ENCODE measurements at regions not wholly inside any gene's neighbourhood (a gene's known extent, or its start where the extent isn't known, plus 50 kb on each side); places are given as distances from the start of the nearest gene placed in this dataset.
A peak's percentile ranks its signal among the peaks of the same experiment; 100 is the strongest.

DNA sequence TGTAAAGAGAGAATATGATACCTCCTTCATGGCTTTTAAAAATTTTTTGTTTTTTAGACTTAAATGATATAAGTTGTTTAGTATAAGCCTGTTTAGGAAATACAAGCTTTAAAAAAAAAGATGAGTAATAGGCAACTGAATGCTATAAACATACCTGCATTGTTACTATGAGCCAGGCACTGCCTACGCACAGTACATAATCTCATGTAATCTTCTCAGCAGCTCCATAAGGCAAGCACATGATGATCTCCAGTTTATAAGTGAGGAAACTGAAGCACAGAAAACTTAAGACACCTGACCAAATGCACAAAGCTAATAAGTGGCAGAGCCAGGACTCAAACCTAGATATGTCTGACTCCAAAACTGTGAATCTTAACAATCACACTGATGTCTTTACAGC lies 156.3 kb upstream of the SLC1A4 start:
- no peak overlapping the region for H3K4me3 ChIP-seq (ENCODE audit: low read length)
- no peak for DNase-seq (ENCODE audit: low read depth)
- no peak for TF ChIP-seq CTCF (conservative IDR thresholded peaks at IDR 0.05; ENCODE audit: low read length)

DNA sequence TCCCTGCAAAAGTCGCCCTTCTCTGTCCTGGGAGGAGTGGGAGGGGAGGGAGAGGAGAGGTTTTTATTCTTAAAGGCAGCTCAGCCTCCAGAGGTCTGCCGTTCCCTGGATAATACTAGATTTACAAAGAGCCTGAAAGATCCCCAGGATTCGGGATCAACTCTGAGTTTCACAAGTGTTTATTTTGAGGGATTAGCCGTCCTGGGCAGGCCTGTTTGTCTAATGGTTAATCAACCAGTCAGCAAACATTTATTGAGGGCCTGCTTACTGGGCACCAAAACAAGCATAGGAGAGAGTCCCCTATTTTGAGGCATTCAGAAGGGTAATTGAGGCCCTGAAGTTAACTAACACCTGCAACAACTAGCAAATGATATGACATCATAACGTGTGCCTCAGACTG lies 152.6 kb upstream of the SLC1A4 start:
- TF ChIP-seq CTCF (conservative IDR thresholded peaks at IDR 0.05; ENCODE audit: low read length): no peak
- DNase-seq (ENCODE audit: low read depth): no peak
- no peak overlapping the region for H3K4me3 ChIP-seq (ENCODE audit: low read length)

- TF ChIP-seq CTCF (conservative IDR thresholded peaks at IDR 0.05; ENCODE audit: low read length): no peak
- DNase-seq (ENCODE audit: low read depth): peak; percentile 63
- H3K4me3 ChIP-seq (ENCODE audit: low read length): no peak overlapping the region
Measured at GRCh38 chr2:64837116-64837731, 152.0 kb upstream of the SLC1A4 start.

DNA sequence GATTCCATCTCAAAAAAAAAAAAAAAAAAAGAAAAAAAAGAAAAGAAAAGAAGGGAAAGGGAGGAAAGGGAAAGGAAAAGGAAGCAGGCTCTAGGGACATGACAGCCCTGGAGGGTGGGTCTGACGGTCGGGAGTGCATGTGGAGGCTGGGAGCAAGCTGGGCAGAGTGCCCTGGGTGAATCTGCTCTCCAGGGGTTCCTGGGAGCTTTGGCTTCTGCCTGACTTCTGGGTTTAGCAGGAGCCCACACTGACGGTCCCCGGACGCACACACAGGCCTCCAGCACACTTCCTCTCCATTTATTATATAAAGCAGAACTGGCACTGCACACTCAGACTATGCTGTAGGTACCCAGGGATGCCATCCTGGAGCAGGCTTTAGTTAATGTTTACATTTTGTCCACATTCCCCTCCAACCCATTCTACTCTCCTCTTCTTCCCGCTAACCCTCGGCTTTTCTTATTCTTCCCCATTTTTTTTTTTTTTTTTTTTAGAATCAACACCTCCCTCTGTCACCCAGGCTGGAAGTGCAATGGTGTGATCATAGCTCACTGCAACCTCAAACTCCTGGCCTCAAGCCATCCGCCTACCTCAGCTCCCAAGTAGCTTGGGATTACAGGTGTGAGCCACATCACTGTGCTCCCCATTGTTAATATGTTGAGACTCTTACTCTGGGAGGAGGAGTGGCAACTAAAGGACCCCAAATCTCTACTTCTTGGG lies 151.1 kb upstream of the SLC1A4 start:
- no peak overlapping the region for H3K4me3 ChIP-seq (ENCODE audit: low read length)
- TF ChIP-seq CTCF (conservative IDR thresholded peaks at IDR 0.05; ENCODE audit: low read length): no peak
- peak; percentile 56 for DNase-seq (ENCODE audit: low read depth)

- peak; percentile 96 for DNase-seq (ENCODE audit: low read depth)
Measured at GRCh38 chr2:64838817-64839216, 150.4 kb upstream of the SLC1A4 start.

DNA sequence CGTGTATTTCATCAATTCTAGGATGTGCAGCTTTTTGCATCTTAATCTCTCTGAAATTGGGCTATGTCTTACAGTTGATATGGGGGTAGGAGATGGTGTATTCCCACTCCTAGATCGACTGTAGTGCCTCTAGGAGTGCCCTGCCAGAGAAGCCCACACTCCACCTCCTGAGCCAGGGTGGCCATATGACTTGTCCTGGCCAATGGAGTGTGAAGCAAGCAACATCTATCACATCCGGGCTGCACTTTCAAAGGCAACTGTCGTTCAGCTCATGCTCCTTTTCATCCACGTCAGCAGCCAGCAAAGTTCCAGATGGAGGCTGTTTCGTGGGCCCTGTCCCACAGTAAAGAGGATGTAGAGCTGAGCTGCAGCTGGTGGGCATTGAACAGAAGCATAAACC lies 149.4 kb upstream of the SLC1A4 start:
- DNase-seq (ENCODE audit: low read depth): peak; percentile 58
- TF ChIP-seq CTCF (conservative IDR thresholded peaks at IDR 0.05; ENCODE audit: low read length): no peak
- H3K4me3 ChIP-seq (ENCODE audit: low read length): no peak overlapping the region

More at GRCh38 chr2:64838817-64839216, 150.4 kb upstream of the SLC1A4 start:
- no peak for TF ChIP-seq CTCF (conservative IDR thresholded peaks at IDR 0.05; ENCODE audit: low read length)
- no peak overlapping the region for H3K4me3 ChIP-seq (ENCODE audit: low read length)

DNA sequence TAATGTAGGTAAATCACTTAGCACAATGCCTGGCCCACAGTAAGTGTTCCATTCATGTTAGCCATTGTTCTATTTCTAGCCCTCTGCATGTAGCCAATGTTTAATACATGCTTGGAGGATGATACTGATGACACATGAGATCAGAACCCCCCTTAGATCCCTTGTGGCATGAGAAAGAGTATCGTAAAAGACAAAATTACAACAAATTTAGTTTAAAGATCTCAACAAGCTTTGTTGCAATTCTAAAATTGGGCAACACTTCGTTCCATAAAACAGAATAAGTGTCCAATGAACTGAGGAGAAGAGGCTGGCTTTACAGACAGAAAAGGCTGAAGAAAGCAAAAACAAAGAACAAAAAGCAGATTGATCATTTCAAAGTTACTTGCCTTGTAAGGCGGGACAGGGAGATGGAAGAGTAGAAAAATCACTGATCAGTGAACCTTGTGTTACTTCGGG lies 148.7 kb upstream of the SLC1A4 start:
- TF ChIP-seq CTCF (conservative IDR thresholded peaks at IDR 0.05; ENCODE audit: low read length): no peak
- DNase-seq (ENCODE audit: low read depth): peak; percentile 83
- no peak overlapping the region; the same call in 1 of the 2 replicates for H3K4me3 ChIP-seq (ENCODE audit: low read length)

Data from AG10803 (cell line).